Astrocyte (in vitro differentiated cells and primary cell): ENCODE measurements at regions not wholly inside any gene's neighbourhood (a gene's known extent, or its start where the extent isn't known, plus 50 kb on each side); places are given as distances from the start of the nearest gene placed in this dataset.

ENCODE experiments used
- DNase-seq: peaks from one replicate; pipeline ENCODE4 v3.0.0-alpha.2; 2010; ENCODE audit warnings: low read depth
- FAIRE-seq: peaks from 2 replicates; lab custom pipeline; 2011; peaks lifted over from hg19 to GRCh38; lab: Jason Lieb, UNC
- H2AFZ ChIP-seq: 2 replicates; pipeline ENCODE4 v1.6.0; 2012; ENCODE audit warnings: low read depth, low read length, inconsistent platforms
- H3K27ac ChIP-seq: 2 replicates; pipeline ENCODE4 v1.5.1; 2011; ENCODE audit warnings: low read depth, low read length, inconsistent platforms
- H3K27me3 ChIP-seq: 2 replicates; pipeline ENCODE4 v1.6.0; 2011; ENCODE audit warnings: low read length, inconsistent platforms; ENCODE audit not compliant: insufficient read depth
- H3K36me3 ChIP-seq: 2 replicates; pipeline ENCODE4 v1.5.1; 2011; ENCODE audit warnings: low read length, inconsistent platforms; ENCODE audit not compliant: insufficient read depth
- H3K4me1 ChIP-seq: 2 replicates; pipeline ENCODE4 v1.5.1; 2011; ENCODE audit warnings: low read length, inconsistent platforms; ENCODE audit not compliant: insufficient read depth
- H3K4me2 ChIP-seq: 2 replicates; pipeline ENCODE4 v1.6.0; 2012; ENCODE audit warnings: low read length, inconsistent platforms
- H3K4me3 ChIP-seq: 2 replicates; pipeline ENCODE4 v1.5.1; 2011; ENCODE audit warnings: low read depth, mild to moderate bottlenecking, low read length, inconsistent platforms; ENCODE audit not compliant: insufficient read depth
- H3K79me2 ChIP-seq: 2 replicates; pipeline ENCODE4 v1.6.0; 2012; ENCODE audit warnings: mild to moderate bottlenecking, low read length, inconsistent platforms; ENCODE audit not compliant: insufficient read depth
- H3K9ac ChIP-seq: 2 replicates; pipeline ENCODE4 v1.6.0; 2012; ENCODE audit warnings: mild to moderate bottlenecking, low read length, inconsistent platforms
- H3K9me3 ChIP-seq: 2 replicates; pipeline ENCODE4 v1.5.1; 2012; ENCODE audit warnings: low read depth, mild to moderate bottlenecking, low read length, inconsistent platforms; ENCODE audit not compliant: insufficient read depth
- H4K20me1 ChIP-seq: 2 replicates; pipeline ENCODE4 v1.6.0; 2012; ENCODE audit warnings: low read length, inconsistent platforms; ENCODE audit not compliant: insufficient read depth
- H3K27ac Mint-ChIP-seq: one replicate; pipeline ENCODE4 v1.8.0; 2021; ENCODE audit warnings: mild to moderate bottlenecking, mixed read lengths; ENCODE audit not compliant: unreplicated experiment
- H3K27me3 Mint-ChIP-seq: one replicate; pipeline ENCODE4 v1.8.0; 2021; ENCODE audit warnings: low read depth, mixed read lengths; ENCODE audit not compliant: unreplicated experiment
- H3K36me3 Mint-ChIP-seq: one replicate; pipeline ENCODE4 v1.8.0; 2021; ENCODE audit warnings: low read depth, mixed read lengths; ENCODE audit not compliant: unreplicated experiment
- H3K4me1 Mint-ChIP-seq: one replicate; pipeline ENCODE4 v1.8.0; 2021; ENCODE audit warnings: low read depth, mixed read lengths; ENCODE audit not compliant: unreplicated experiment
- H3K4me3 Mint-ChIP-seq: one replicate; pipeline ENCODE4 v1.8.0; 2021; ENCODE audit warnings: mild to moderate bottlenecking, moderate library complexity, mixed read lengths; ENCODE audit not compliant: unreplicated experiment
- H3K9me3 Mint-ChIP-seq: one replicate; pipeline ENCODE4 v1.8.0; 2021; ENCODE audit warnings: mild to moderate bottlenecking, mixed read lengths; ENCODE audit not compliant: unreplicated experiment
- EZH2 ChIP-seq: IDR thresholded peaks from 2 replicates; pipeline ENCODE4 v1.6.1; 2012; ENCODE audit warnings: mild to moderate bottlenecking, low read length, inconsistent platforms; ENCODE audit not compliant: insufficient read depth
- TF ChIP-seq, protein P1 (sequence below): IDR thresholded peaks from 2 replicates; pipeline ENCODE4 v1.5.1; 2011; ENCODE audit warnings: low read depth, mild to moderate bottlenecking, inconsistent platforms, low read length, moderate library complexity; ENCODE audit not compliant: insufficient read depth

DNA sequence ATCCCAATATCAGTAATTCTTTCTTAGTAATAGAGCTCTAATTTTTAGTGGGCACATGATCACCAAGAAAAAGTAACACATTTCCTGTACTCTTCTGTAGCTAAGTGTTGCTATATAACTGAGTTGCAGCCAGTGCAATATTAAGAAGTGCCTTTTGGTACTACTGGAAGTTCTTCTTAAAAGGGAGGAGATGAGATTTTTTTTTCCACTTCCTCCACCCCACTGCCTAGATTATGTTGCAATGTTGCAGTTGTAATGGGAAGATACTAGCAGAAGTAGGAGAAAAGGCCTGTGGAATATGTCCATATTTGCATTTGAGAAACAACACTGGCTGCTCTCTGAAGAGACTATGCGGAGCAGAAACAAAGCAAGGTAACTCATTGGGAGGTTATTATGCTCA, 280.6 kb upstream of the ANO5 start:
- DNase-seq (no peak), FAIRE-seq (no peak)
- Histone ChIP-seq H3K4me3 (no peak overlapping the region), H4K20me1 (no peaks in the 10 kb centered on the region), H3K9me3 (peaks cover 4% of the 10 kb centered on the region), H3K4me2 (no peak overlapping the region), H3K27me3 (no peaks in the 10 kb centered on the region), H3K27ac (no peak overlapping the region), H2AFZ (no peak overlapping the region), H3K4me1 (no peaks in the 10 kb centered on the region), H3K9ac (no peak overlapping the region), H3K36me3 (no peaks in the 10 kb centered on the region), H3K79me2 (no peaks in the 10 kb centered on the region)
- Mint-ChIP-seq H3K36me3 (no peaks in the 10 kb centered on the region), H3K27ac (no peak overlapping the region), H3K9me3 (peaks cover 4% of the 10 kb centered on the region), H3K4me3 (no peak overlapping the region), H3K4me1 (no peaks in the 10 kb centered on the region), H3K27me3 (no peaks in the 10 kb centered on the region)
- TF ChIP-seq, protein P1, sequence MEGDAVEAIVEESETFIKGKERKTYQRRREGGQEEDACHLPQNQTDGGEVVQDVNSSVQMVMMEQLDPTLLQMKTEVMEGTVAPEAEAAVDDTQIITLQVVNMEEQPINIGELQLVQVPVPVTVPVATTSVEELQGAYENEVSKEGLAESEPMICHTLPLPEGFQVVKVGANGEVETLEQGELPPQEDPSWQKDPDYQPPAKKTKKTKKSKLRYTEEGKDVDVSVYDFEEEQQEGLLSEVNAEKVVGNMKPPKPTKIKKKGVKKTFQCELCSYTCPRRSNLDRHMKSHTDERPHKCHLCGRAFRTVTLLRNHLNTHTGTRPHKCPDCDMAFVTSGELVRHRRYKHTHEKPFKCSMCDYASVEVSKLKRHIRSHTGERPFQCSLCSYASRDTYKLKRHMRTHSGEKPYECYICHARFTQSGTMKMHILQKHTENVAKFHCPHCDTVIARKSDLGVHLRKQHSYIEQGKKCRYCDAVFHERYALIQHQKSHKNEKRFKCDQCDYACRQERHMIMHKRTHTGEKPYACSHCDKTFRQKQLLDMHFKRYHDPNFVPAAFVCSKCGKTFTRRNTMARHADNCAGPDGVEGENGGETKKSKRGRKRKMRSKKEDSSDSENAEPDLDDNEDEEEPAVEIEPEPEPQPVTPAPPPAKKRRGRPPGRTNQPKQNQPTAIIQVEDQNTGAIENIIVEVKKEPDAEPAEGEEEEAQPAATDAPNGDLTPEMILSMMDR = no peak
- no peak for TF ChIP-seq EZH2

DNA sequence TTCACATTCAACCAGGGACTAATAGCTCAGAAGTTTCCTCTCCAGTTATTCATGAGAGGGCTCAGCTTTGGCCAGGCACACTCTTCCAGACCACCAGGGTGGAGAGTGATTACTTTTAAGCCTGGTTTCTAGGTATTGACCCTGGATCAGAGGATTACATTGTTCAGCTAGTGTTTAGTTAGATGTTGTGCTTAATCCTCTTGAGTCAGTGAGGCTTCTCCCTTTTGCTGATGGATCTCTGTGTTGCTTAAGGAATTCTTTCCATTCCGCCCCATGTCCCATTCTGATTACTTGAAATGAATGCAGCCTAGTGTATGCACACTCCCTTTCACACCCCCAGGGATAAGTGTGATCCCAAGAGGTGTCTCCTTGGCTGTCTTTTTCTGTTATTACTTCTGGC, 271.7 kb upstream of the ANO5 start:
- Histone ChIP-seq H3K9ac (no peak overlapping the region), H3K79me2 (no peaks in the 10 kb centered on the region), H3K9me3 (no peaks in the 10 kb centered on the region), H3K4me1 (no peaks in the 10 kb centered on the region), H3K36me3 (no peaks in the 10 kb centered on the region), H3K4me3 (no peak overlapping the region), H2AFZ (no peak overlapping the region), H3K27me3 (no peaks in the 10 kb centered on the region), H3K4me2 (no peak overlapping the region), H4K20me1 (no peaks in the 10 kb centered on the region), H3K27ac (no peak overlapping the region)
- Mint-ChIP-seq H3K27ac (no peak overlapping the region), H3K36me3 (no peaks in the 10 kb centered on the region), H3K4me3 (no peak overlapping the region), H3K4me1 (no peaks in the 10 kb centered on the region), H3K9me3 (no peaks in the 10 kb centered on the region), H3K27me3 (no peaks in the 10 kb centered on the region)
- DNase-seq = no peak
- FAIRE-seq = no peak
- no peak for TF ChIP-seq EZH2
- TF ChIP-seq, protein P1 = no peak

GRCh38 chr11:21924262-21924661, 268.6 kb upstream of the ANO5 start:
- H3K4me2 ChIP-seq = no peak overlapping the region
- no peaks in the 10 kb centered on the region for H3K36me3 ChIP-seq
- H3K27ac ChIP-seq = no peak overlapping the region
- H3K4me3 ChIP-seq = no peak overlapping the region
- H3K27me3 Mint-ChIP-seq = no peaks in the 10 kb centered on the region
- H3K4me3 Mint-ChIP-seq = no peak overlapping the region
- H3K4me1 ChIP-seq = no peaks in the 10 kb centered on the region
- H4K20me1 ChIP-seq = no peaks in the 10 kb centered on the region
- H3K9me3 ChIP-seq = no peaks in the 10 kb centered on the region
- H3K4me1 Mint-ChIP-seq = no peaks in the 10 kb centered on the region
- no peaks in the 10 kb centered on the region for H3K9me3 Mint-ChIP-seq
- H3K9ac ChIP-seq = no peak overlapping the region
- H3K27me3 ChIP-seq = no peaks in the 10 kb centered on the region
- no peak overlapping the region for H3K27ac Mint-ChIP-seq
- no peaks in the 10 kb centered on the region for H3K36me3 Mint-ChIP-seq
- no peak overlapping the region for H2AFZ ChIP-seq
- FAIRE-seq (no peak), DNase-seq (no peak)
- H3K79me2 ChIP-seq = no peaks in the 10 kb centered on the region
- TF ChIP-seq EZH2 = no peak
- TF ChIP-seq, protein P1 = no peak
